ENCODE measurements at regions not wholly inside any gene's neighbourhood (a gene's known extent, or its start where the extent isn't known, plus 50 kb on each side); places are given as distances from the start of the nearest gene placed in this dataset.

DNA sequence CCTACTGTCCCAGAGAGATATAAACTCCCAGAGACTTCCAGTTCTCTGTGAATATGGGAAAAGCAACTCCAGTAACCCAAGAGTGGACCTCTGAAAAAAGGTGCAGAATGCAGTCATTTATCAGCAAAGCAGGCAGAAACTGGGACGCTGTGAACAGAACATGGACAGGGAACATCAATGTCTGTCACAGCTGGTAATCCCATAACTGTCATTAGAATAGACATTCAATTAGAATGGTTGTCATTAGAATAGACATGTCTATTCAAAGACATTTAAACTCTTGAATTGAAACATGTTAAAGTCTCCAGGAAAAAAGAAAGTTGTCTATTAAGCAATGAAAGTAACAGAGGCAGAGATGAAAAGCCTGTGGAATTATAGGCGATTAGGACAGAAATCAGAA lies 302.1 kb downstream of the BTBD3 start:
- TF ChIP-seq FOXM1 (IDR thresholded peaks at IDR 0.05; ENCODE audit: borderline replicate concordance) (no peak), L3MBTL2 (conservative IDR thresholded peaks at IDR 0.05) (no peak)

All from HEK293T (cell line).